Hepatocyte (in vitro differentiated cells): ENCODE measurements at regions not wholly inside any gene's neighbourhood (a gene's known extent, or its start where the extent isn't known, plus 50 kb on each side); places are given as distances from the start of the nearest gene placed in this dataset.

Experiments used
- EZH2 ChIP-seq: fragments of 200-600 bp; sonication (generic); IDR thresholded peaks from 2 replicates; pipeline ENCODE4 v1.6.1; 2016; ENCODE audit warnings: antibody characterized with exemption, mild to moderate bottlenecking, borderline replicate concordance
- EZH2phosphoT487 ChIP-seq: fragments of 200-600 bp; sonication (generic); IDR thresholded peaks from one replicate; pipeline ENCODE4 v1.6.1; 2018; ENCODE audit warnings: antibody characterized with exemption, mild to moderate bottlenecking, low read depth, moderate library complexity; ENCODE audit not compliant: unreplicated experiment, severe bottlenecking

DNA sequence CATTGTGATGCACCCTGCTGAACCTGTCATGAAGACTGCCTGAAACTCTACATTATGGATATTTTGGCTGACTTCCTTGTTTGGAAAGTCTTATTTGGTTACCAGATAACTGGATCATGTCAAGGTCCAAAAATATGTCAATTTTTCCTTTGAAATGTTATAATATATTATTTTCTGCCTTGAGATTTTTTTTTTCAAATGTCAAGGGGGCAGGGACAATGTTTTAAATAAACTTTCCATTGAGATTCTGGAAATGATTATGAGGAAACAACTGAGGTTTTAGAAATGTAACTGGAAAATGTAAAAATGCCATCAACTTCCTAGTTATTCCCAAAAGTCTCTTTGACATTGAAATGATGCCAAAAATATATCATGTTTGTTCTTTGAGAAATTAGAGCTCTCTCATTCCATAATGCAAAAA, 117.0 kb downstream of the RFC3 start:
- TF ChIP-seq EZH2, result no peak
- TF ChIP-seq EZH2phosphoT487, result no peak
